CD1c-positive myeloid dendritic cell (primary cell): ENCODE measurements at regions not wholly inside any gene's neighbourhood (a gene's known extent, or its start where the extent isn't known, plus 50 kb on each side); places are given as distances from the start of the nearest gene placed in this dataset.

ENCODE experiments used
- DNase-seq: peaks from one replicate; pipeline ENCODE4 v3.0.0-alpha.2; 2016; ENCODE audit errors: extremely low spot score

GRCh38 chr5:27701931-27702903, 663.8 kb upstream of the CDH9 start:
- no peak for DNase-seq

GRCh38 chr5:27700526-27700925, 662.1 kb upstream of the CDH9 start:
- no peak for DNase-seq

GRCh38 chr5:27682600-27682999, 644.2 kb upstream of the CDH9 start:
- DNase-seq, result no peak

- DNase-seq, result no peak
Observed at GRCh38 chr5:27652505-27652904, 614.1 kb upstream of the CDH9 start.

- DNase-seq, result no peak
Observed at GRCh38 chr5:27639005-27639612, 600.7 kb upstream of the CDH9 start.

GRCh38 chr5:27619982-27620381, 581.6 kb upstream of the CDH9 start:
- DNase-seq, result no peak

- DNase-seq, result no peak
Observed at GRCh38 chr5:27612161-27612560, 573.8 kb upstream of the CDH9 start.

GRCh38 chr5:27608992-27609391, 570.6 kb upstream of the CDH9 start:
- no peak for DNase-seq

GRCh38 chr5:27598576-27598975, 560.2 kb upstream of the CDH9 start:
- DNase-seq, result no peak

- DNase-seq, result no peak
Observed at GRCh38 chr5:27594141-27594540, 555.8 kb upstream of the CDH9 start.

GRCh38 chr5:27592231-27592630, 553.8 kb upstream of the CDH9 start:
- DNase-seq, result no peak

GRCh38 chr5:27590503-27590902, 552.1 kb upstream of the CDH9 start:
- DNase-seq, result no peak

- DNase-seq, result no peak
Observed at GRCh38 chr5:27578279-27578678, 539.9 kb upstream of the CDH9 start.

GRCh38 chr5:27571681-27572080, 533.3 kb upstream of the CDH9 start:
- DNase-seq, result no peak

- DNase-seq, result no peak
Observed at GRCh38 chr5:27568811-27569210, 530.4 kb upstream of the CDH9 start.

GRCh38 chr5:27561408-27561807, 523.0 kb upstream of the CDH9 start:
- no peak for DNase-seq

- DNase-seq, result no peak
Observed at GRCh38 chr5:27548484-27548883, 510.1 kb upstream of the CDH9 start.

- DNase-seq, result no peak
Observed at GRCh38 chr5:27535031-27535557, 496.7 kb upstream of the CDH9 start.

GRCh38 chr5:27532305-27532704, 493.9 kb upstream of the CDH9 start:
- DNase-seq, result no peak

GRCh38 chr5:27524515-27524914, 486.1 kb upstream of the CDH9 start:
- DNase-seq, result no peak

- no peak for DNase-seq
Observed at GRCh38 chr5:27523629-27524028, 485.2 kb upstream of the CDH9 start.

- no peak for DNase-seq
Observed at GRCh38 chr5:27516437-27516836, 478.1 kb upstream of the CDH9 start.

- no peak for DNase-seq
Observed at GRCh38 chr5:27511061-27511460, 472.7 kb upstream of the CDH9 start.
